ENCODE measurements at regions not wholly inside any gene's neighbourhood (a gene's known extent, or its start where the extent isn't known, plus 50 kb on each side); places are given as distances from the start of the nearest gene placed in this dataset.

DNA sequence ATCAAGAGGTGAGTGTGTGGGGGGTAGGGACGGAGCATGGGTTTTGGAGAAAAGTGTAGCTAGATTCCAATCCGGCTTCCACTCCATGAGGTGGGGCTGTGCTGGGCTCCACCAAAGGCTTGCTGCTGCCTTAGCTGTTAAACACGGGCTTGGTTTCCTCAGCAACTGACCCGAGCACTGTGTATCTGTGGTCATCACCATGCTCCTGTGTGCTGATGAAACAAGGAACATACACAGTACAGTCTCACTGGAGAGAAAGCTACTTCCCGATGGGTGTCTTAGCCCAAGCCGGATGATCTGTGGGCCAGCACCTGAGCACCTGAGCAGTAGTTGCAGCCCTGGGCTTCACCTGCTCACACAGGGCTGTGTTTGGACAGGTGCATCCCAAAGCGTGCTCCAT lies 52.9 kb upstream of the VRK1 start:
- H2AFZ ChIP-seq (ENCODE audit: low read depth, low read length, severe bottlenecking), result no peak overlapping the region
- no peak overlapping the region for H3K9ac ChIP-seq (ENCODE audit: low read length)
- no peaks in the 10 kb centered on the region for H3K9me2 ChIP-seq (replicated peaks; ENCODE audit: insufficient read depth, low read length)
- H3K9me3 ChIP-seq (ENCODE audit: insufficient read depth, low read length), result no peaks in the 10 kb centered on the region
- H3K27ac ChIP-seq (ENCODE audit: low read depth, low read length), result no peak overlapping the region
- no peaks in the 10 kb centered on the region for H3F3A ChIP-seq (ENCODE audit: insufficient read depth)
- no peak overlapping the region for H3K4me3 ChIP-seq (ENCODE audit: insufficient read depth, low read length, poor library complexity, severe bottlenecking)
- no peak overlapping the region for H3K4me2 ChIP-seq (ENCODE audit: low read depth, low read length, poor library complexity, severe bottlenecking)
- no peaks in the 10 kb centered on the region for H3K27me3 ChIP-seq (ENCODE audit: low read length)
- no peak for TF ChIP-seq EZH2phosphoT487 (conservative IDR thresholded peaks at IDR 0.05; ENCODE audit: low read length)
- TF ChIP-seq, protein P1, sequence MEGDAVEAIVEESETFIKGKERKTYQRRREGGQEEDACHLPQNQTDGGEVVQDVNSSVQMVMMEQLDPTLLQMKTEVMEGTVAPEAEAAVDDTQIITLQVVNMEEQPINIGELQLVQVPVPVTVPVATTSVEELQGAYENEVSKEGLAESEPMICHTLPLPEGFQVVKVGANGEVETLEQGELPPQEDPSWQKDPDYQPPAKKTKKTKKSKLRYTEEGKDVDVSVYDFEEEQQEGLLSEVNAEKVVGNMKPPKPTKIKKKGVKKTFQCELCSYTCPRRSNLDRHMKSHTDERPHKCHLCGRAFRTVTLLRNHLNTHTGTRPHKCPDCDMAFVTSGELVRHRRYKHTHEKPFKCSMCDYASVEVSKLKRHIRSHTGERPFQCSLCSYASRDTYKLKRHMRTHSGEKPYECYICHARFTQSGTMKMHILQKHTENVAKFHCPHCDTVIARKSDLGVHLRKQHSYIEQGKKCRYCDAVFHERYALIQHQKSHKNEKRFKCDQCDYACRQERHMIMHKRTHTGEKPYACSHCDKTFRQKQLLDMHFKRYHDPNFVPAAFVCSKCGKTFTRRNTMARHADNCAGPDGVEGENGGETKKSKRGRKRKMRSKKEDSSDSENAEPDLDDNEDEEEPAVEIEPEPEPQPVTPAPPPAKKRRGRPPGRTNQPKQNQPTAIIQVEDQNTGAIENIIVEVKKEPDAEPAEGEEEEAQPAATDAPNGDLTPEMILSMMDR (IDR thresholded peaks at IDR 0.05; ENCODE audit: insufficient read depth, low read length, poor library complexity, severe bottlenecking), result no peak
- H4K20me1 ChIP-seq (ENCODE audit: low read depth, low read length), result no peaks in the 10 kb centered on the region
- no peaks in the 10 kb centered on the region for H3K79me2 ChIP-seq (ENCODE audit: insufficient read depth, low read length)
- no peaks in the 10 kb centered on the region for H3K36me3 ChIP-seq (ENCODE audit: low read length)

DNA sequence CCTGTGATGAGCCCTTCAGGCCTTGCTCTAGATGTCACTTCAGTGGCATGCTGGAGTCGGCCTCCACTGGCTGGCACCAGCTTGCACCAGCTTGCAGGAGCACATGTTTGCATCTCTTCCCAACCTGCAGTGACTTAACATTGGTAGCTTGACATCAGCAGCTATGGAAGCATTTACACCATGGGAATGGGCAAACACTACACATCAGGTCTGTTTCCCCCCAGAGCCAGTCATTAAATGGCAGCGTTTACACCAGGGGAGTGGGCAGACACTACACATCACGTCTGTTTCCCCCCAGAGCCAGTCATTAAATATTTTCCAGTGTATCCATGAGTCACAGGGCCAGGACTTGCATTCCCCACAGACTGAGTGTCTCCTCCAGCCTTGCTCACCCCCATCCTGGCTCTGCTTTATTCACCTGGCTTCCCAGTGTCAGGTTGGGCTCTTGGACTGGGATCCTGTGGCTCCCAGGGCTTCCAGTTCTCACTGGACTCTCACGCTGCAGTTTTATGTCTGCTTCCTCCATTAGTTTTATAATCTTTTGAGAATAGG lies 51.6 kb upstream of the VRK1 start:
- Histone ChIP-seq H3K36me3 (ENCODE audit: low read length) (no peaks in the 10 kb centered on the region), H3K27ac (ENCODE audit: low read depth, low read length) (no peak overlapping the region), H4K20me1 (ENCODE audit: low read depth, low read length) (no peaks in the 10 kb centered on the region), H3K9me3 (ENCODE audit: insufficient read depth, low read length) (no peaks in the 10 kb centered on the region), H3K27me3 (ENCODE audit: low read length) (no peaks in the 10 kb centered on the region), H3K4me2 (ENCODE audit: low read depth, low read length, poor library complexity, severe bottlenecking) (no peak overlapping the region), H3K9me2 (replicated peaks; ENCODE audit: insufficient read depth, low read length) (no peaks in the 10 kb centered on the region), H3K9ac (ENCODE audit: low read length) (no peak overlapping the region), H3K4me3 (ENCODE audit: insufficient read depth, low read length, poor library complexity, severe bottlenecking) (no peak overlapping the region), H3F3A (ENCODE audit: insufficient read depth) (no peaks in the 10 kb centered on the region), H2AFZ (ENCODE audit: low read depth, low read length, severe bottlenecking) (no peak overlapping the region), H3K79me2 (ENCODE audit: insufficient read depth, low read length) (no peaks in the 10 kb centered on the region)
- no peak for TF ChIP-seq EZH2phosphoT487 (conservative IDR thresholded peaks at IDR 0.05; ENCODE audit: low read length)
- TF ChIP-seq, protein P1 (IDR thresholded peaks at IDR 0.05; ENCODE audit: insufficient read depth, low read length, poor library complexity, severe bottlenecking), result no peak

DNA sequence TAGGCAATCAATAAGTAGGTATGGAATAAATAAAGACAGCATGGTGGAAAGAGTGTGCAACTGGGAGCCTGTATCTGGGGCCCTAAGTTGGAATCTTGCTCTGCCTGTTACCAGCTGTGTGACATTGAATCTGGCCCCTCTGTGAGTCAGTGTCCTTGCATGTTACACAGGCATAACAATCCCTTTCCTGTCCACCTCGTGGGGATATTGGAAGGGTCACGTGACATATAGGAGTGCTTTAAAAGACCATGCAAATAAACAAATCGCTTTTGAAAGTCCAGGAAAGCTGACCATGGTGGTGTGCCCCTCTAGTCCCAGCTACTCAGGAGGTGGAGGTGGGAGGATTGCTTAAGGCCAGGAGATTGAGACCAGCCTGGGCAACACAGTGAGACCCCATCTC lies 51.1 kb upstream of the VRK1 start:
- no peaks in the 10 kb centered on the region for H3K9me2 ChIP-seq (replicated peaks; ENCODE audit: insufficient read depth, low read length)
- no peaks in the 10 kb centered on the region for H3F3A ChIP-seq (ENCODE audit: insufficient read depth)
- H3K4me3 ChIP-seq (ENCODE audit: insufficient read depth, low read length, poor library complexity, severe bottlenecking), result no peak overlapping the region
- H2AFZ ChIP-seq (ENCODE audit: low read depth, low read length, severe bottlenecking), result no peak overlapping the region
- H3K9me3 ChIP-seq (ENCODE audit: insufficient read depth, low read length), result no peaks in the 10 kb centered on the region
- H3K36me3 ChIP-seq (ENCODE audit: low read length), result no peaks in the 10 kb centered on the region
- no peak overlapping the region for H3K27ac ChIP-seq (ENCODE audit: low read depth, low read length)
- no peaks in the 10 kb centered on the region for H3K27me3 ChIP-seq (ENCODE audit: low read length)
- H4K20me1 ChIP-seq (ENCODE audit: low read depth, low read length), result no peaks in the 10 kb centered on the region
- TF ChIP-seq, protein P1 (IDR thresholded peaks at IDR 0.05; ENCODE audit: insufficient read depth, low read length, poor library complexity, severe bottlenecking), result no peak
- no peak for TF ChIP-seq EZH2phosphoT487 (conservative IDR thresholded peaks at IDR 0.05; ENCODE audit: low read length)
- H3K9ac ChIP-seq (ENCODE audit: low read length), result no peak overlapping the region
- no peak overlapping the region for H3K4me2 ChIP-seq (ENCODE audit: low read depth, low read length, poor library complexity, severe bottlenecking)
- H3K79me2 ChIP-seq (ENCODE audit: insufficient read depth, low read length), result no peaks in the 10 kb centered on the region

Measured in SU-DHL-6 (cell line).